HG02798 (cell line): ENCODE measurements at regions not wholly inside any gene's neighbourhood (a gene's known extent, or its start where the extent isn't known, plus 50 kb on each side); places are given as distances from the start of the nearest gene placed in this dataset.
"Not testable (repeated sequence)": the region's sequence is repeated elsewhere in the genome, so short reads cannot be mapped to it uniquely, and the experiment has no call there.

Source experiments
- ATAC-seq: cut with Tn5 transposase; IDR thresholded peaks from one replicate; pipeline ENCODE4 v1.9.1; 2021; ENCODE audit warnings: mild to moderate bottlenecking; ENCODE audit not compliant: unreplicated experiment, poor library complexity

GRCh38 chr15:77910030-77910911, 167.2 kb downstream of the TBC1D2B start:
- ATAC-seq: not testable (repeated sequence)

- ATAC-seq: no peak
Observed at GRCh38 chr15:77909182-77909940, 168.2 kb downstream of the TBC1D2B start.

- not testable (repeated sequence) for ATAC-seq
Observed at GRCh38 chr15:77908752-77909111, 168.8 kb downstream of the TBC1D2B start.

- no peak for ATAC-seq
Observed at GRCh38 chr15:77907824-77908751, 169.4 kb downstream of the TBC1D2B start.

GRCh38 chr15:77906062-77906990, 171.2 kb downstream of the TBC1D2B start:
- ATAC-seq: not testable (repeated sequence)

GRCh38 chr15:77905301-77905920, 172.1 kb downstream of the TBC1D2B start:
- no peak for ATAC-seq

- no peak for ATAC-seq
Observed at GRCh38 chr15:77904901-77905300, 172.6 kb downstream of the TBC1D2B start.

- no peak for ATAC-seq
Observed at GRCh38 chr15:77904436-77904821, 173.1 kb downstream of the TBC1D2B start.

- not testable (repeated sequence) for ATAC-seq
Observed at GRCh38 chr15:77903761-77904435, 173.6 kb downstream of the TBC1D2B start.

GRCh38 chr15:77902921-77903760, 174.4 kb downstream of the TBC1D2B start:
- not testable (repeated sequence) for ATAC-seq

- ATAC-seq: no peak
Observed at GRCh38 chr15:77901921-77902750, 175.4 kb downstream of the TBC1D2B start.

GRCh38 chr15:77901251-77901881, 176.1 kb downstream of the TBC1D2B start:
- ATAC-seq: no peak

- not testable (repeated sequence) for ATAC-seq
Observed at GRCh38 chr15:77900331-77900963, 177.1 kb downstream of the TBC1D2B start.

- ATAC-seq: not testable (repeated sequence)
Observed at GRCh38 chr15:77899776-77900175, 177.7 kb downstream of the TBC1D2B start.

GRCh38 chr15:77898811-77899730, 178.4 kb downstream of the TBC1D2B start:
- ATAC-seq: no peak
